HEK293 (cell line): ENCODE measurements at regions not wholly inside any gene's neighbourhood (a gene's known extent, or its start where the extent isn't known, plus 50 kb on each side); places are given as distances from the start of the nearest gene placed in this dataset.

ENCODE experiments used
- CTCF ChIA-PET: fragments of 350-600 bp; formaldehyde crosslinking; extraction: SDS; loops from one replicate; lab custom pipeline; 2021; ENCODE audit warnings: antibody characterized with exemption; lab: Yijun Ruan, JAX
- POLR2A ChIA-PET: fragments of 300-600 bp; formaldehyde crosslinking; extraction: SDS; loops from one replicate; lab custom pipeline; 2020; ENCODE audit warnings: antibody characterized with exemption, inconsistent platforms; lab: Yijun Ruan, JAX
- H3K27ac ChIP-seq: fragments of 200-500 bp; sonication (Bioruptor generic); 2 replicates; pipeline ENCODE4 v1.5.1; 2014; ENCODE audit warnings: low read depth, low read length, control low read depth, inconsistent platforms; ENCODE audit errors: extremely low read depth
- H3K36me3 ChIP-seq, 2 experiments: fragments of 200-500 bp in 1 of 2; sonication (Bioruptor generic) in 1 of 2; 1 replicate in 1 of 2; 2 replicates in 1 of 2; pipeline ENCODE4 v1.5.1; 2014 to 2017; ENCODE audit warnings: inconsistent platforms in 2 of 2, low read length in 2 of 2; ENCODE audit not compliant: control insufficient read depth in 2 of 2, insufficient read depth in 1 of 2
- H3K4me1 ChIP-seq: fragments of 200-500 bp; sonication (Bioruptor generic); 2 replicates; pipeline ENCODE4 v1.5.1; 2014; ENCODE audit warnings: mild to moderate bottlenecking, low read length, inconsistent platforms; ENCODE audit not compliant: control insufficient read depth, insufficient read depth
- H3K4me3 ChIP-seq: 2 replicates; pipeline ENCODE4 v1.5.1; 2011; ENCODE audit warnings: low read depth, mild to moderate bottlenecking, control low read depth, low read length, moderate library complexity
- H3K9me3 ChIP-seq: fragments of 200-500 bp; sonication (Bioruptor generic); 2 replicates; pipeline ENCODE4 v1.5.1; 2014; ENCODE audit warnings: low read depth, low read length, inconsistent platforms; ENCODE audit not compliant: control insufficient read depth, insufficient read depth
- ZBTB21 ChIP-seq: fragments of 450-650 bp; formaldehyde crosslinking; IDR thresholded peaks from 2 replicates; pipeline ENCODE4 v1.5.1; 2017; ENCODE audit warnings: missing biosample characterization, missing genetic modification characterization
- ZBTB7A ChIP-seq: fragments of 450-650 bp; formaldehyde crosslinking; IDR thresholded peaks from 2 replicates; pipeline ENCODE4 v1.5.1; 2016; ENCODE audit warnings: low read depth, missing biosample characterization, missing genetic modification characterization
- ZEB2 ChIP-seq: fragments of 450-650 bp; formaldehyde crosslinking; IDR thresholded peaks from 2 replicates; pipeline ENCODE4 v1.5.1; 2016; ENCODE audit warnings: missing biosample characterization, missing genetic modification characterization
- ZNF132 ChIP-seq: fragments of 450-650 bp; formaldehyde crosslinking; IDR thresholded peaks from 2 replicates; pipeline ENCODE4 v1.5.1; 2017; ENCODE audit warnings: missing biosample characterization, missing genetic modification characterization, borderline replicate concordance
- ZNF174 ChIP-seq: fragments of 450-650 bp; formaldehyde crosslinking; IDR thresholded peaks from 2 replicates; pipeline ENCODE4 v1.5.0; 2017; ENCODE audit warnings: missing biosample characterization, mild to moderate bottlenecking, missing genetic modification characterization
- ZNF26 ChIP-seq: fragments of 450-650 bp; formaldehyde crosslinking; IDR thresholded peaks from 2 replicates; pipeline ENCODE4 v1.5.1; 2016; ENCODE audit warnings: missing biosample characterization, missing genetic modification characterization
- ZNF391 ChIP-seq: fragments of 450-650 bp; formaldehyde crosslinking; IDR thresholded peaks from 2 replicates; pipeline ENCODE4 v1.5.1; 2016; ENCODE audit warnings: low read depth, missing biosample characterization, missing genetic modification characterization, borderline replicate concordance
- ZNF426 ChIP-seq: fragments of 450-650 bp; formaldehyde crosslinking; IDR thresholded peaks from 2 replicates; pipeline ENCODE4 v1.5.1; 2017; ENCODE audit warnings: missing biosample characterization, missing genetic modification characterization, mild to moderate bottlenecking, inconsistent platforms, moderate library complexity
- ZNF473 ChIP-seq: fragments of 450-650 bp; formaldehyde crosslinking; IDR thresholded peaks from 2 replicates; pipeline ENCODE4 v1.5.1; 2017; ENCODE audit warnings: missing biosample characterization, missing genetic modification characterization
- ZNF488 ChIP-seq: fragments of 450-650 bp; formaldehyde crosslinking; IDR thresholded peaks from 2 replicates; pipeline ENCODE4 v1.5.1; 2016; ENCODE audit warnings: missing biosample characterization, missing genetic modification characterization
- ZNF501 ChIP-seq: fragments of 450-650 bp; formaldehyde crosslinking; IDR thresholded peaks from 2 replicates; pipeline ENCODE4 v1.5.1; 2016; ENCODE audit warnings: missing biosample characterization, missing genetic modification characterization
- ZNF529 ChIP-seq: fragments of 450-650 bp; formaldehyde crosslinking; IDR thresholded peaks from 2 replicates; pipeline ENCODE4 v1.5.1; 2017; ENCODE audit warnings: missing genetic modification characterization, missing biosample characterization; ENCODE audit not compliant: insufficient replicate concordance
- ZNF639 ChIP-seq: fragments of 450-650 bp; formaldehyde crosslinking; IDR thresholded peaks from 2 replicates; pipeline ENCODE4 v1.5.1; 2016; ENCODE audit warnings: missing biosample characterization, missing genetic modification characterization
- ZSCAN30 ChIP-seq: fragments of 450-650 bp; IDR thresholded peaks from 2 replicates; pipeline ENCODE4 v1.5.1; 2018; ENCODE audit warnings: missing biosample characterization, mild to moderate bottlenecking, missing genetic modification characterization, moderate library complexity
- TF ChIP-seq, protein P1 (sequence below): fragments of 450-650 bp; formaldehyde crosslinking; IDR thresholded peaks from 2 replicates; pipeline ENCODE4 v1.5.1; 2016; ENCODE audit warnings: missing biosample characterization, missing genetic modification characterization
- TF ChIP-seq, protein P2 (sequence below): fragments of 450-650 bp; formaldehyde crosslinking; IDR thresholded peaks from 2 replicates; pipeline ENCODE4 v1.5.1; 2016; ENCODE audit warnings: missing biosample characterization, missing genetic modification characterization

DNA sequence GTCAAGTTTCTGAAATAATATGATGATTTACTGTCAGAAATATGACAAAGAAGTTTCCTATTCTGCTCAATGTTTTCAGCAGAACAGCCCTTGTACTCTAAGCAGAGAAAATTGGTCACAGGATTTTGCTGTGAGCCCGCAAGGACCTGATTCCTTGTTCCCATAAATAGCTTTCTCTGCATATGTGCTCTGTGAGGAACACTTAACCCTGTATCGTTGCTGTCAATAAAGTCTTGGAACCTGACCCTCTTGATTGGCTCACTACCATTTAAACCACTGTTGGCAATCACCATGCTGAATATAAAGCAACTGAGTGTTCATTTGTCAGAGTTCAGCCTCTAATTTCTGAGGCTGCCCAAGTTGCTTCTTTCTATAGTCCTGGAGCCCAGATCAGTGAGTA lies 158.2 kb upstream of the NOCT start:
- no peak overlapping the region for H3K27ac ChIP-seq
- no peak overlapping the region for H3K4me3 ChIP-seq
- H3K36me3 ChIP-seq, result no peaks in the 10 kb centered on the region
- POLR2A ChIA-PET, result no interaction called here
- TF ChIP-seq, protein P1, sequence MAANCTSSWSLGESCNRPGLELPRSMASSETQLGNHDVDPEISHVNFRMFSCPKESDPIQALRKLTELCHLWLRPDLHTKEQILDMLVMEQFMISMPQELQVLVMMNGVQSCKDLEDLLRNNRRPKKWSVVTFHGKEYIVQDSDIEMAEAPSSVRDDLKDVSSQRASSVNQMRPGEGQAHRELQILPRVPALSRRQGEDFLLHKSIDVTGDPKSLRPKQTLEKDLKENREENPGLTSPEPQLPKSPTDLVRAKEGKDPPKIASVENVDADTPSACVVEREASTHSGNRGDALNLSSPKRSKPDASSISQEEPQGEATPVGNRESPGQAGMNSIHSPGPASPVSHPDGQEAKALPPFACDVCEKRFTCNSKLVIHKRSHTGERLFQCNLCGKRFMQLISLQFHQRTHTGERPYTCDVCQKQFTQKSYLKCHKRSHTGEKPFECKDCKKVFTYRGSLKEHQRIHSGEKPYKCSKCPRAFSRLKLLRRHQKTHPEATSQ (tag by site-specific recombination), result no peak
- TF ChIP-seq ZNF529 (tag by site-specific recombination), result no peak
- TF ChIP-seq, protein P2, sequence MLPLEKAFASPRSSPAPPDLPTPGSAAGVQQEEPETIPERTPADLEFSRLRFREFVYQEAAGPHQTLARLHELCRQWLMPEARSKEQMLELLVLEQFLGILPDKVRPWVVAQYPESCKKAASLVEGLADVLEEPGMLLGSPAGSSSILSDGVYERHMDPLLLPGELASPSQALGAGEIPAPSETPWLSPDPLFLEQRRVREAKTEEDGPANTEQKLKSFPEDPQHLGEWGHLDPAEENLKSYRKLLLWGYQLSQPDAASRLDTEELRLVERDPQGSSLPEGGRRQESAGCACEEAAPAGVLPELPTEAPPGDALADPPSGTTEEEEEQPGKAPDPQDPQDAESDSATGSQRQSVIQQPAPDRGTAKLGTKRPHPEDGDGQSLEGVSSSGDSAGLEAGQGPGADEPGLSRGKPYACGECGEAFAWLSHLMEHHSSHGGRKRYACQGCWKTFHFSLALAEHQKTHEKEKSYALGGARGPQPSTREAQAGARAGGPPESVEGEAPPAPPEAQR (tag by site-specific recombination), result no peak
- TF ChIP-seq ZNF639, result no peak
- no peak for TF ChIP-seq ZNF174 (tag by site-specific recombination)
- TF ChIP-seq, all 188 proteins: peak for 0
- CTCF ChIA-PET, result no interaction called here
- H3K9me3 ChIP-seq, result no peaks in the 10 kb centered on the region
- H3K4me1 ChIP-seq, result no peaks in the 10 kb centered on the region

DNA sequence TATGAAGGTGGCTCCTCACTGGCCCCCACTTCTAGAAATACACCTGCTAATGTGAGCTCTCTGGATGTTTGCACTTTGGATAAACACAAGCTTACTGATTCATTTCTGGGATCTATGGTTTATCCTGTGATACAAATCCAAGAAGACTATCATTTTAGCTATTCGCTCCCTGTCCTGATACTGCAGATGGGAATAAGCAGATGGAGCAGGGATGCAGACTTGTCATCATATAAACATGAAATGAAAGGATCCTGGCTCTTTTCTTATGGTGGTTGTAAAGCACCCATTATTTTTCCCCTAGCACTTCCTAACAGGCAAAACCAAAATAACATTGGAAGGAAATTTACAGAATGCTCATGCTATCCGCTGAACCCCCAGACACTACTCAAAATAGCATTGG lies 162.9 kb upstream of the NOCT start:
- no peak overlapping the region for H3K4me3 ChIP-seq
- ChIA-PET CTCF (interaction anchor here (0.6 to 0.7 kb wide), 2 partner anchors 56 to 698 kb away, joined by 3 read pairs; no protein-coding TSS in a partner anchor), POLR2A (no interaction called here)
- no peak overlapping the region for H3K27ac ChIP-seq
- no peaks in the 10 kb centered on the region for H3K36me3 ChIP-seq
- H3K9me3 ChIP-seq, result no peaks in the 10 kb centered on the region
- no peak for TF ChIP-seq ZSCAN30
- no peak for TF ChIP-seq ZNF501 (tag by site-specific recombination)
- TF ChIP-seq ZNF391 (tag by site-specific recombination), result no peak
- TF ChIP-seq ZNF426 (tag by site-specific recombination), result no peak
- TF ChIP-seq ZBTB21, result no peak
- no peak for TF ChIP-seq ZNF26 (tag by site-specific recombination)
- TF ChIP-seq ZEB2 (tag by site-specific recombination), result no peak
- TF ChIP-seq ZNF473, result no peak
- no peak for TF ChIP-seq ZNF132 (tag by site-specific recombination)
- no peak for TF ChIP-seq ZNF488
- TF ChIP-seq ZNF639, result no peak
- no peak for TF ChIP-seq ZBTB7A
- TF ChIP-seq, all 188 proteins: peak for 0
- no peaks in the 10 kb centered on the region for H3K4me1 ChIP-seq
